CD4-positive, alpha-beta T cell (primary cell): ENCODE measurements at regions not wholly inside any gene's neighbourhood (a gene's known extent, or its start where the extent isn't known, plus 50 kb on each side); places are given as distances from the start of the nearest gene placed in this dataset.

ENCODE experiments used
- ATAC-seq: fragments of 200-7000 bp; cut with Tn5 transposase; one replicate; pipeline ENCODE4 v1.10.0; 2022; ENCODE audit warnings: mild to moderate bottlenecking; ENCODE audit not compliant: poor library complexity
- CTCF ChIA-PET: fragments of 350-600 bp; sonication (Branson Sonifier 250); formaldehyde crosslinking; loops from one replicate; lab custom pipeline; 2021; ENCODE audit warnings: antibody characterized with exemption, inconsistent platforms; lab: Charles Lee
- POLR2A ChIA-PET: fragments of 350-600 bp; sonication (Branson Sonifier 250); formaldehyde crosslinking; loops from one replicate; lab custom pipeline; 2021; ENCODE audit warnings: antibody characterized with exemption, inconsistent platforms; lab: Charles Lee
- DNase-seq, 14 experiments: peaks; one replicate each; pipeline ENCODE4 v3.0.0-alpha.2; 2013 to 2020; ENCODE audit warnings: mixed read lengths in 2 of 14
- H3K27ac ChIP-seq, 2 donors: one replicate each; pipeline versions ENCODE4 v1.5.1 to v1.7.0; 2013; ENCODE audit warnings: low read length in 2 of 2, low read depth in 1 of 2, mild to moderate bottlenecking in 1 of 2
- H3K27me3 ChIP-seq, 2 experiments: 1 replicate in 1 of 2; 2 replicates in 1 of 2; pipeline versions ENCODE4 v1.6.1 to v1.7.0; 2013; ENCODE audit warnings: low read length in 2 of 2, control low read depth in 1 of 2, mild to moderate bottlenecking in 1 of 2, moderate library complexity in 1 of 2; ENCODE audit not compliant: insufficient read depth in 2 of 2, control insufficient read depth in 1 of 2
- H3K36me3 ChIP-seq: one replicate; pipeline ENCODE4 v1.6.1; 2013; ENCODE audit warnings: low read length, control low read depth; ENCODE audit not compliant: insufficient read depth
- H3K4me1 ChIP-seq: one replicate; pipeline ENCODE4 v1.6.1; 2013; ENCODE audit warnings: low read length, control low read depth; ENCODE audit not compliant: insufficient read depth
- H3K4me3 ChIP-seq: one replicate; pipeline ENCODE4 v1.5.1; 2013; ENCODE audit warnings: mild to moderate bottlenecking, low read length, moderate library complexity
- H3K9me3 ChIP-seq, 2 experiments: 1 replicate in 1 of 2; 2 replicates in 1 of 2; pipeline versions ENCODE4 v1.6.1 to v1.7.0; 2013; ENCODE audit warnings: low read length in 2 of 2, mild to moderate bottlenecking in 2 of 2, control low read depth in 1 of 2, moderate library complexity in 1 of 2; ENCODE audit not compliant: control insufficient read depth in 1 of 2, insufficient read depth in 1 of 2
- H3K27ac Mint-ChIP-seq: one replicate; pipeline ENCODE4 v1.8.0; 2020; ENCODE audit warnings: mixed read lengths
- H3K27me3 Mint-ChIP-seq: one replicate; pipeline ENCODE4 v1.8.0; 2021; ENCODE audit warnings: mixed read lengths
- H3K36me3 Mint-ChIP-seq: one replicate; pipeline ENCODE4 v1.8.0; 2021; ENCODE audit warnings: low read depth, mixed read lengths
- H3K4me1 Mint-ChIP-seq: one replicate; pipeline ENCODE4 v1.8.0; 2021; ENCODE audit warnings: low read depth, mixed read lengths
- H3K4me3 Mint-ChIP-seq: one replicate; pipeline ENCODE4 v1.8.0; 2020; ENCODE audit warnings: mild to moderate bottlenecking, mixed read lengths
- H3K9me3 Mint-ChIP-seq: one replicate; pipeline ENCODE4 v1.8.0; 2020; ENCODE audit warnings: mixed read lengths
- intact Hi-C, 2 experiments: fragments of 100-400 bp; cut with DNase I in 1 of 2; cut with micrococcal nuclease in 1 of 2; formaldehyde crosslinking; loops; one replicate each; pipeline versions ENCODE4 v1.15.1 to v1.9.0; 2023 to 2025; cut with DNase I, micrococcal nuclease
- TF ChIP-seq, protein P1 (sequence below): fragments of 200-600 bp; IDR thresholded peaks from one replicate; pipeline ENCODE4 v1.8.0; 2022; ENCODE audit warnings: antibody characterized with exemption, mild to moderate bottlenecking

DNA sequence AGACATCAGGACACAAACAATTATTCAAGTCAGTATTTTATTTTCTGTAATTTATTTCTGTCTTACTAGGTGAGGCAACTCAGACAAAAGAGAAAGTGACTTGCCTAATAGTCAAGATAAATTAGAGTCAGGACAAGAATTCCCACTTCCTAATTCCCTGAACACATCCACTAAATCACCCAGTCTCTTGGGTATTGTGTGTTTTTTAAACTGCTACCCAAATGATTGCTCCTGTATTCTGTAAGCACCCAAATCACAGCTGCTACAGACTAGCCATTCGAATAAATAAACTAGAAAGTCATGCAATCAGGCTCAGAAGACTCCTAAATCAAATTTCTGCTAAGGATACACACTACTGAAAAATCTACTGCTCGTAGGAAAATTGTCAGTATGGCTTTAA is 263.0 kb downstream of the DUSP6 start:
- Histone ChIP-seq H3K27ac (no peak overlapping the region), H3K4me3 (no peak overlapping the region), H3K9me3 (peaks cover 7 to 8% of the 10 kb centered on the region in 2 experiments), H3K27me3 (no peaks in the 10 kb centered on the region), H3K36me3 (no peaks in the 10 kb centered on the region), H3K4me1 (no peaks in the 10 kb centered on the region)
- Mint-ChIP-seq H3K27ac (no peak overlapping the region), H3K9me3 (peaks cover 1% of the 10 kb centered on the region), H3K4me1 (no peaks in the 10 kb centered on the region), H3K4me3 (no peak overlapping the region), H3K36me3 (no peaks in the 10 kb centered on the region), H3K27me3 (no peaks in the 10 kb centered on the region)
- intact Hi-C loops: no loop called here
- ChIA-PET POLR2A (no interaction called here), CTCF (no interaction called here)
- TF ChIP-seq, protein P1, sequence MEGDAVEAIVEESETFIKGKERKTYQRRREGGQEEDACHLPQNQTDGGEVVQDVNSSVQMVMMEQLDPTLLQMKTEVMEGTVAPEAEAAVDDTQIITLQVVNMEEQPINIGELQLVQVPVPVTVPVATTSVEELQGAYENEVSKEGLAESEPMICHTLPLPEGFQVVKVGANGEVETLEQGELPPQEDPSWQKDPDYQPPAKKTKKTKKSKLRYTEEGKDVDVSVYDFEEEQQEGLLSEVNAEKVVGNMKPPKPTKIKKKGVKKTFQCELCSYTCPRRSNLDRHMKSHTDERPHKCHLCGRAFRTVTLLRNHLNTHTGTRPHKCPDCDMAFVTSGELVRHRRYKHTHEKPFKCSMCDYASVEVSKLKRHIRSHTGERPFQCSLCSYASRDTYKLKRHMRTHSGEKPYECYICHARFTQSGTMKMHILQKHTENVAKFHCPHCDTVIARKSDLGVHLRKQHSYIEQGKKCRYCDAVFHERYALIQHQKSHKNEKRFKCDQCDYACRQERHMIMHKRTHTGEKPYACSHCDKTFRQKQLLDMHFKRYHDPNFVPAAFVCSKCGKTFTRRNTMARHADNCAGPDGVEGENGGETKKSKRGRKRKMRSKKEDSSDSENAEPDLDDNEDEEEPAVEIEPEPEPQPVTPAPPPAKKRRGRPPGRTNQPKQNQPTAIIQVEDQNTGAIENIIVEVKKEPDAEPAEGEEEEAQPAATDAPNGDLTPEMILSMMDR: no peak
- DNase-seq: no peak
- no peak for ATAC-seq

DNA sequence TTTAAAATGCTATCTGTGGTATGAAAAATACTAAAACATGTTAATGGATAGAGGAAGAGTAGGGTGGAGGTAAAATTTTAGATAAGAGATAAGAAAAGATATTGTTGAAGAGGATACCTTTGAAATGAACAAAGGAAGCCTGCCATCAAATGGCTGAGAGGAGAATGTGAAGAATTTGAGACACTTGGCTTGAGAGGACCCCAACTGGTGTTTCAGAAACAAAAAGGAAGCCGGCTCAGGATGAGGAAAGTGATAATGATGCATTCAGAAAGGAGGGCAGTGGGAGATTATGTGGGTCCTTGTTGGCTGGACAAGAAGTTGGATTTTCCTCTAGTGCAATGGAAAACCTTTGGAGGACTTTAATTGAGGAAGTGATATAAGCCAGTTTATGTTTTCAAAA is 264.4 kb downstream of the DUSP6 start:
- Histone ChIP-seq H3K27ac (no peak overlapping the region), H3K9me3 (peaks cover 7 to 8% of the 10 kb centered on the region in 2 experiments), H3K27me3 (no peaks in the 10 kb centered on the region), H3K4me1 (no peaks in the 10 kb centered on the region), H3K4me3 (no peak overlapping the region), H3K36me3 (no peaks in the 10 kb centered on the region)
- Mint-ChIP-seq H3K4me3 (no peak overlapping the region), H3K9me3 (peaks cover 1% of the 10 kb centered on the region), H3K27ac (no peak overlapping the region), H3K27me3 (no peaks in the 10 kb centered on the region), H3K36me3 (no peaks in the 10 kb centered on the region), H3K4me1 (no peaks in the 10 kb centered on the region)
- CTCF ChIA-PET: no interaction called here
- TF ChIP-seq, protein P1: no peak
- DNase-seq (no peak), ATAC-seq (no peak)
- intact Hi-C loops: no loop called here
- POLR2A ChIA-PET: no interaction called here

DNA sequence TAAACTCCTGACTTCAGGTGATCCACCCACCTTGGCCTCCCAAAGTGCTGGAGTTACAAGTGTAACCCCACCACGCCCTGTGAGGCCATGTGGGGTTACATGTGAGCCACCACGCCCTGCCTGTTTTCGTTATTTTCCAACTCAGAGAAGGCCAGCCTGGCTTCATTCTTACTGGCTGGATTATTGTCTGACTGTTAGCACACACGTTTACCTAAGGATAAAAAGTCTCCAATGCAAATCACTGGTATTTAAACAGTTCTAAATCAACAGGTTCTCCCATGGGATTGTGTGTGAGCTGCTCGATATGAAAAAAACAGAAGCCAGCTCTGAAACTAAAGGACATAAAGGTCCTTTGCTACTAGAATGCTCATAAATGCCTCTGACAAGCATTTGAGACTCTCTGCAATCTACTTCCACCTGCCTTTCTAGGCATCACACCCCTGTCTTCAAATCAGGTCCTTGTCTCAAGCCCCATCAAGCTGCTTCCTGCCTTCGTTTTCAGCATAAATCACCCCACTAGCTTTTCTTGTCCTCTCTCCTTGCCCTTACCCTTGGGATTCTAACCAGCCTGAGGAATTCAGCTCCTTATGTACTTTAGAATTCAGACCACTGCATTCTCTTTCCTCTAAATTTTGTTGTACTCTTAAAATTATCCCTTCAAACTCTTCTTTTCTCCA is 265.0 kb downstream of the DUSP6 start:
- Histone ChIP-seq H3K27me3 (no peaks in the 10 kb centered on the region), H3K27ac (no peak overlapping the region), H3K4me1 (no peaks in the 10 kb centered on the region), H3K36me3 (no peaks in the 10 kb centered on the region), H3K4me3 (no peak overlapping the region), H3K9me3 (peaks cover 7 to 8% of the 10 kb centered on the region in 2 experiments)
- Mint-ChIP-seq H3K27ac (no peak overlapping the region), H3K4me1 (no peaks in the 10 kb centered on the region), H3K27me3 (no peaks in the 10 kb centered on the region), H3K36me3 (no peaks in the 10 kb centered on the region), H3K4me3 (no peak overlapping the region), H3K9me3 (no peaks in the 10 kb centered on the region)
- CTCF ChIA-PET: no interaction called here
- intact Hi-C loops: no loop called here
- POLR2A ChIA-PET: no interaction called here
- DNase-seq (no peak), ATAC-seq (no peak)
- TF ChIP-seq, protein P1: no peak
